PC-9 (cell line): ENCODE measurements at regions not wholly inside any gene's neighbourhood (a gene's known extent, or its start where the extent isn't known, plus 50 kb on each side); places are given as distances from the start of the nearest gene placed in this dataset.

Source experiments
- BruUV-seq: library from RNA; stranded (reverse); fragments of 400-500 nt; replicated peaks from 2 replicates; lab custom pipeline; 2021; lab: Mats Ljungman, UMichigan
- CTCF ChIA-PET: fragments of 300-600 bp; sonication (Branson Sonifier 250); formaldehyde crosslinking; loops from one replicate; lab custom pipeline; 2022; ENCODE audit warnings: antibody characterized with exemption; lab: Charles Lee
- POLR2A ChIA-PET: fragments of 300-600 bp; sonication (Branson Sonifier 250); formaldehyde crosslinking; loops from one replicate; lab custom pipeline; 2022; ENCODE audit warnings: antibody characterized with exemption; ENCODE audit not compliant: unreplicated experiment; lab: Charles Lee
- DNase-seq, 2 experiments: peaks; one replicate each; pipeline versions ENCODE4 v3.0.0 to v3.0.0-alpha.2; 2015 to 2022; ENCODE audit warnings: mixed read lengths in 1 of 2
- H2AFZ ChIP-seq: fragments of 200-600 bp; sonication (generic); 2 replicates; pipeline ENCODE4 v1.8.1; 2017; ENCODE audit warnings: antibody characterized with exemption
- H3F3A ChIP-seq: fragments of 200-600 bp; sonication (generic); 2 replicates; pipeline ENCODE4 v1.8.1; 2017; ENCODE audit warnings: antibody characterized with exemption, mild to moderate bottlenecking, low read depth; ENCODE audit not compliant: insufficient read depth
- H3K27ac ChIP-seq: fragments of 200-600 bp; sonication (generic); 2 replicates; pipeline ENCODE4 v1.6.1; 2016; ENCODE audit warnings: mixed run types
- H3K27me3 ChIP-seq: fragments of 200-600 bp; sonication (generic); 2 replicates; pipeline ENCODE4 v1.6.1; 2016; ENCODE audit warnings: low read depth, mixed run types; ENCODE audit not compliant: insufficient read depth
- H3K36me3 ChIP-seq: fragments of 200-600 bp; sonication (generic); 2 replicates; pipeline ENCODE4 v1.6.1; 2016; ENCODE audit warnings: low read depth, mixed run types
- H3K4me1 ChIP-seq: fragments of 200-600 bp; sonication (generic); replicated peaks from 2 replicates; pipeline ENCODE4 v1.6.1; 2016; ENCODE audit warnings: mixed run types; ENCODE audit not compliant: insufficient read depth
- H3K4me2 ChIP-seq: fragments of 200-600 bp; sonication (generic); 2 replicates; pipeline ENCODE4 v1.6.1; 2017; ENCODE audit warnings: mixed run types
- H3K4me3 ChIP-seq: fragments of 200-600 bp; sonication (generic); 2 replicates; pipeline ENCODE4 v1.6.1; 2016; ENCODE audit warnings: mixed run types
- H3K79me2 ChIP-seq: fragments of 200-600 bp; sonication (generic); 2 replicates; pipeline ENCODE4 v1.6.1; 2017; ENCODE audit warnings: low read depth, mixed run types
- H3K9me2 ChIP-seq: fragments of 200-600 bp; sonication (generic); 2 replicates; pipeline ENCODE4 v1.8.1; 2017; ENCODE audit warnings: mild to moderate bottlenecking; ENCODE audit not compliant: insufficient read depth
- H3K9me3 ChIP-seq: fragments of 200-600 bp; sonication (generic); 2 replicates; pipeline ENCODE4 v1.8.1; 2016; ENCODE audit warnings: low read depth; ENCODE audit not compliant: insufficient read depth
- H4K20me1 ChIP-seq: fragments of 200-600 bp; sonication (generic); 2 replicates; pipeline ENCODE4 v1.8.1; 2017; ENCODE audit not compliant: insufficient read depth
- EZH2 ChIP-seq: fragments of 200-600 bp; sonication (generic); IDR thresholded peaks from 2 replicates; pipeline ENCODE4 v1.8.0; 2017; ENCODE audit warnings: antibody characterized with exemption, low read depth
- intact Hi-C: fragments of 100-400 bp; cut with micrococcal nuclease; formaldehyde crosslinking; loops from one replicate; pipeline ENCODE4 v1.10.0; 2022; ENCODE audit not compliant: unreplicated experiment
- TF ChIP-seq, protein P1 (sequence below): fragments of 200-600 bp; sonication (generic); conservative IDR thresholded peaks from 2 replicates; pipeline ENCODE4 v1.6.1; 2017; ENCODE audit warnings: mixed run types, antibody characterized with exemption, mild to moderate bottlenecking, moderate library complexity

- no peak for DNase-seq
- Histone ChIP-seq H3K79me2 (no peaks in the 10 kb centered on the region), H4K20me1 (no peaks in the 10 kb centered on the region), H3K9me3 (no peaks in the 10 kb centered on the region), H3K4me1 (peaks cover 26% of the 10 kb centered on the region), H3K36me3 (no peaks in the 10 kb centered on the region), H3K9me2 (no peaks in the 10 kb centered on the region), H3K27me3 (no peaks in the 10 kb centered on the region), H3F3A (peaks cover 23% of the 10 kb centered on the region), H3K27ac (peak overlapping the region; percentile 91), H3K4me3 (no peak overlapping the region), H3K4me2 (peak overlapping the region; percentile 20), H2AFZ (peak overlapping the region; percentile 26; the same call in 1 of the 2 replicates)
- no TSS peak for BruUV-seq
- POLR2A ChIA-PET: no interaction called here
- CTCF ChIA-PET: no interaction called here
- TF ChIP-seq EZH2: no peak
- TF ChIP-seq, protein P1, sequence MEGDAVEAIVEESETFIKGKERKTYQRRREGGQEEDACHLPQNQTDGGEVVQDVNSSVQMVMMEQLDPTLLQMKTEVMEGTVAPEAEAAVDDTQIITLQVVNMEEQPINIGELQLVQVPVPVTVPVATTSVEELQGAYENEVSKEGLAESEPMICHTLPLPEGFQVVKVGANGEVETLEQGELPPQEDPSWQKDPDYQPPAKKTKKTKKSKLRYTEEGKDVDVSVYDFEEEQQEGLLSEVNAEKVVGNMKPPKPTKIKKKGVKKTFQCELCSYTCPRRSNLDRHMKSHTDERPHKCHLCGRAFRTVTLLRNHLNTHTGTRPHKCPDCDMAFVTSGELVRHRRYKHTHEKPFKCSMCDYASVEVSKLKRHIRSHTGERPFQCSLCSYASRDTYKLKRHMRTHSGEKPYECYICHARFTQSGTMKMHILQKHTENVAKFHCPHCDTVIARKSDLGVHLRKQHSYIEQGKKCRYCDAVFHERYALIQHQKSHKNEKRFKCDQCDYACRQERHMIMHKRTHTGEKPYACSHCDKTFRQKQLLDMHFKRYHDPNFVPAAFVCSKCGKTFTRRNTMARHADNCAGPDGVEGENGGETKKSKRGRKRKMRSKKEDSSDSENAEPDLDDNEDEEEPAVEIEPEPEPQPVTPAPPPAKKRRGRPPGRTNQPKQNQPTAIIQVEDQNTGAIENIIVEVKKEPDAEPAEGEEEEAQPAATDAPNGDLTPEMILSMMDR: no peak
- intact Hi-C loops: no loop called here
These were observed 84.4 kb downstream of the OR5AK2 start for GRCh38 chr11:57073128-57073527.

DNA sequence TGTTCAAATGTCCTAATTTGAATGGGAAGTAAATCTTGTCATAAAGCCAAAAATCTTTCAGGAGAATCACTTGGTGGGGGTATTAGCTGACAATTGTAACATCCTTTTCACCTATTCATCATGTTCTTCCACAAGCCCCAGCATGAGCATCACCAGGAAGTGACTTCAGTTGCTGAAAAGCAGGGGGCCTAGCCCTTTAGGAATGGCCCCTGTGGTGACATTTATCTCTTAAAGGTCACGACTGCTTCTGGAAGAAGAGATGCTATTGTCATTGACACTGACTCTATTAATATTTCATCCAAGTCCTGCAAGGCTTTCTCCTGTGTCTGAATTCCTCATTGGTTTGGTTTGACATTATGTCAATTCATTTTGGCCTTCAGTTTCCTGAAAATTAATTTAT, 92.6 kb downstream of the OR5AK2 start:
- H3K36me3 ChIP-seq: no peaks in the 10 kb centered on the region
- no peaks in the 10 kb centered on the region; the same call in 1 of the 2 replicates for H3K9me3 ChIP-seq
- no peaks in the 10 kb centered on the region for H3F3A ChIP-seq
- no peak overlapping the region for H3K4me3 ChIP-seq
- no peaks in the 10 kb centered on the region for H3K4me1 ChIP-seq
- no peak overlapping the region for H3K27ac ChIP-seq
- no peak for TF ChIP-seq EZH2
- TF ChIP-seq, protein P1: no peak
- CTCF ChIA-PET: no interaction called here
- no TSS peak for BruUV-seq
- H3K79me2 ChIP-seq: no peaks in the 10 kb centered on the region
- no peak overlapping the region for H3K4me2 ChIP-seq
- DNase-seq: no peak
- POLR2A ChIA-PET: no interaction called here
- intact Hi-C loops: no loop called here
- no peaks in the 10 kb centered on the region for H3K27me3 ChIP-seq
- no peaks in the 10 kb centered on the region for H4K20me1 ChIP-seq
- H3K9me2 ChIP-seq: no peaks in the 10 kb centered on the region
- H2AFZ ChIP-seq: no peak overlapping the region

DNA sequence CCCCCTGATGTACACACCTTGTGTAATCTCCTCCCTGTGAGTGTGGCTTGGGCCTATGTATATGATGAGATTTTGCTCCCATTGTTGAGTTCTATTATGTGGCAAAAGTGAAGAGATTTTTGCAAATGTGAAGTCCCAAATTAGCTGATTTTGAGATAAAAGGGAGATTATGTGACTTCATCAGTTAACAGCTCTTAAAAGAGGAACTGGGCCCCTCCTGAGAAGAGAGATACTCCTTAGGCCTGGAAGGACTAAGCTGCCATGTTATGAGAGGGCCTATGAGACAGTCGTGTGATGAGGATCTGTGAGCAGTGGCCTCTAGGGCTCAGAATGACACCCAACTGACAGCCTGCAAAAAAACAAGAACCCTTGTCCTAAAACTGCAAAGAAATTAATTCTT, 93.4 kb downstream of the OR5AK2 start:
- Histone ChIP-seq H2AFZ (no peak overlapping the region), H3K9me2 (no peaks in the 10 kb centered on the region), H3K4me2 (no peak overlapping the region), H3K36me3 (no peaks in the 10 kb centered on the region), H3K9me3 (no peaks in the 10 kb centered on the region; the same call in 1 of the 2 replicates), H3K27me3 (no peaks in the 10 kb centered on the region), H3K79me2 (no peaks in the 10 kb centered on the region), H3K27ac (no peak overlapping the region), H3K4me1 (no peaks in the 10 kb centered on the region), H4K20me1 (no peaks in the 10 kb centered on the region), H3K4me3 (no peak overlapping the region), H3F3A (no peaks in the 10 kb centered on the region)
- ChIA-PET POLR2A (no interaction called here), CTCF (no interaction called here)
- intact Hi-C loops: no loop called here
- TF ChIP-seq, protein P1: no peak
- TF ChIP-seq EZH2: no peak
- BruUV-seq: no TSS peak
- no peak for DNase-seq
